PC-9 (cell line): ENCODE measurements at regions not wholly inside any gene's neighbourhood (a gene's known extent, or its start where the extent isn't known, plus 50 kb on each side); places are given as distances from the start of the nearest gene placed in this dataset.

Experiments used
- BruUV-seq: library from RNA; stranded (reverse); fragments of 400-500 nt; replicated peaks from 2 replicates; lab custom pipeline; 2021; lab: Mats Ljungman, UMichigan
- CTCF ChIA-PET: fragments of 300-600 bp; sonication (Branson Sonifier 250); formaldehyde crosslinking; loops from one replicate; lab custom pipeline; 2022; ENCODE audit warnings: antibody characterized with exemption; lab: Charles Lee
- POLR2A ChIA-PET: fragments of 300-600 bp; sonication (Branson Sonifier 250); formaldehyde crosslinking; loops from one replicate; lab custom pipeline; 2022; ENCODE audit warnings: antibody characterized with exemption; ENCODE audit not compliant: unreplicated experiment; lab: Charles Lee
- DNase-seq, 2 experiments: peaks; one replicate each; pipeline versions ENCODE4 v3.0.0 to v3.0.0-alpha.2; 2015 to 2022; ENCODE audit warnings: mixed read lengths in 1 of 2
- H2AFZ ChIP-seq: fragments of 200-600 bp; sonication (generic); 2 replicates; pipeline ENCODE4 v1.8.1; 2017; ENCODE audit warnings: antibody characterized with exemption
- H3F3A ChIP-seq: fragments of 200-600 bp; sonication (generic); 2 replicates; pipeline ENCODE4 v1.8.1; 2017; ENCODE audit warnings: antibody characterized with exemption, mild to moderate bottlenecking, low read depth; ENCODE audit not compliant: insufficient read depth
- H3K27ac ChIP-seq: fragments of 200-600 bp; sonication (generic); 2 replicates; pipeline ENCODE4 v1.6.1; 2016; ENCODE audit warnings: mixed run types
- H3K27me3 ChIP-seq: fragments of 200-600 bp; sonication (generic); 2 replicates; pipeline ENCODE4 v1.6.1; 2016; ENCODE audit warnings: low read depth, mixed run types; ENCODE audit not compliant: insufficient read depth
- H3K36me3 ChIP-seq: fragments of 200-600 bp; sonication (generic); 2 replicates; pipeline ENCODE4 v1.6.1; 2016; ENCODE audit warnings: low read depth, mixed run types
- H3K4me1 ChIP-seq: fragments of 200-600 bp; sonication (generic); replicated peaks from 2 replicates; pipeline ENCODE4 v1.6.1; 2016; ENCODE audit warnings: mixed run types; ENCODE audit not compliant: insufficient read depth
- H3K4me2 ChIP-seq: fragments of 200-600 bp; sonication (generic); 2 replicates; pipeline ENCODE4 v1.6.1; 2017; ENCODE audit warnings: mixed run types
- H3K4me3 ChIP-seq: fragments of 200-600 bp; sonication (generic); 2 replicates; pipeline ENCODE4 v1.6.1; 2016; ENCODE audit warnings: mixed run types
- H3K79me2 ChIP-seq: fragments of 200-600 bp; sonication (generic); 2 replicates; pipeline ENCODE4 v1.6.1; 2017; ENCODE audit warnings: low read depth, mixed run types
- H3K9me2 ChIP-seq: fragments of 200-600 bp; sonication (generic); 2 replicates; pipeline ENCODE4 v1.8.1; 2017; ENCODE audit warnings: mild to moderate bottlenecking; ENCODE audit not compliant: insufficient read depth
- H3K9me3 ChIP-seq: fragments of 200-600 bp; sonication (generic); 2 replicates; pipeline ENCODE4 v1.8.1; 2016; ENCODE audit warnings: low read depth; ENCODE audit not compliant: insufficient read depth
- H4K20me1 ChIP-seq: fragments of 200-600 bp; sonication (generic); 2 replicates; pipeline ENCODE4 v1.8.1; 2017; ENCODE audit not compliant: insufficient read depth
- EZH2 ChIP-seq: fragments of 200-600 bp; sonication (generic); IDR thresholded peaks from 2 replicates; pipeline ENCODE4 v1.8.0; 2017; ENCODE audit warnings: antibody characterized with exemption, low read depth
- intact Hi-C: fragments of 100-400 bp; cut with micrococcal nuclease; formaldehyde crosslinking; loops from one replicate; pipeline ENCODE4 v1.10.0; 2022; ENCODE audit not compliant: unreplicated experiment
- TF ChIP-seq, protein P1 (sequence below): fragments of 200-600 bp; sonication (generic); conservative IDR thresholded peaks from 2 replicates; pipeline ENCODE4 v1.6.1; 2017; ENCODE audit warnings: mixed run types, antibody characterized with exemption, mild to moderate bottlenecking, moderate library complexity

DNA sequence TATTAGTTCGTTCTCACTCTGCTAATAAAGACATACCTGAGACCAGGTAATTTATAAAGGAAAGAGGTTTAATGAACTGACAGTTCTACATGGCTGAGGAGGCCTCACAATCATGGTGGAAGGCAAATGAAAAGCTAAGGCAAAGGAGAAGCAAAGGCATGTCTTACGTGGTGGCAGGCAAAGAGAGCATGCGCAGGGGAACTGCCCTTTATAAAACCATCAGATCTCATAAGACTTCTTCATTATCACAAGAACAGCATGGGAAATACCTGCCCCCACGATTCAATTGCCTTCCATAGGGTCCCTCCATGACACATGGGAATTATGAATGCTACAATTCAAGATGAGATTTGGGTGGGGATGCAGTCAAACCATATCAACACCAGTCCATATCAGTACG is 133.5 kb downstream of the ZNF621 start:
- Histone ChIP-seq H3K4me3 (no peak overlapping the region), H3K9me3 (no peaks in the 10 kb centered on the region), H3K79me2 (no peaks in the 10 kb centered on the region), H3K9me2 (no peaks in the 10 kb centered on the region), H3K27me3 (no peaks in the 10 kb centered on the region), H3K27ac (no peak overlapping the region), H3F3A (no peaks in the 10 kb centered on the region), H4K20me1 (no peaks in the 10 kb centered on the region), H2AFZ (no peak overlapping the region), H3K4me2 (no peak overlapping the region), H3K4me1 (no peaks in the 10 kb centered on the region), H3K36me3 (no peaks in the 10 kb centered on the region)
- no peak for DNase-seq
- intact Hi-C loops, result no loop called here
- no TSS peak for BruUV-seq
- ChIA-PET CTCF (no interaction called here), POLR2A (no interaction called here)
- TF ChIP-seq, protein P1, sequence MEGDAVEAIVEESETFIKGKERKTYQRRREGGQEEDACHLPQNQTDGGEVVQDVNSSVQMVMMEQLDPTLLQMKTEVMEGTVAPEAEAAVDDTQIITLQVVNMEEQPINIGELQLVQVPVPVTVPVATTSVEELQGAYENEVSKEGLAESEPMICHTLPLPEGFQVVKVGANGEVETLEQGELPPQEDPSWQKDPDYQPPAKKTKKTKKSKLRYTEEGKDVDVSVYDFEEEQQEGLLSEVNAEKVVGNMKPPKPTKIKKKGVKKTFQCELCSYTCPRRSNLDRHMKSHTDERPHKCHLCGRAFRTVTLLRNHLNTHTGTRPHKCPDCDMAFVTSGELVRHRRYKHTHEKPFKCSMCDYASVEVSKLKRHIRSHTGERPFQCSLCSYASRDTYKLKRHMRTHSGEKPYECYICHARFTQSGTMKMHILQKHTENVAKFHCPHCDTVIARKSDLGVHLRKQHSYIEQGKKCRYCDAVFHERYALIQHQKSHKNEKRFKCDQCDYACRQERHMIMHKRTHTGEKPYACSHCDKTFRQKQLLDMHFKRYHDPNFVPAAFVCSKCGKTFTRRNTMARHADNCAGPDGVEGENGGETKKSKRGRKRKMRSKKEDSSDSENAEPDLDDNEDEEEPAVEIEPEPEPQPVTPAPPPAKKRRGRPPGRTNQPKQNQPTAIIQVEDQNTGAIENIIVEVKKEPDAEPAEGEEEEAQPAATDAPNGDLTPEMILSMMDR, result no peak
- TF ChIP-seq EZH2, result no peak

DNA sequence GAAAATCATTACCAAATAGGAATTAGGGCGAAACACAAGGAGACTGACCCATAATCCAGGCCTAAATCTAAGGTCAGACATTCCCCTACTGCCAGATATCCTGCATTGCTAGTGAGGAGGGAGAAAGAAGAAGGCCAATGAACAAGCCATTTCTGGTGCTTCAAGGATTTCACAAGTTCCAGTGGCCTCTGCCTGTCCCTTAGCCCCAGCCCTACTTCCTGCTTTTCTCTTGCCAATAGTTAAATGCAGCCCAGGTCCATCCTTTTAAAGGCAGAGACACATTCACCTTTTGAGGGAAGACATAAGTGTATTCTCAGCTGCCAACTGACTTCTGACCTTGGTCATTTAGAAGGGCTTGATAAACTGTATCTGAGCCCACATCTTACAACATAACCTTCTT is 135.8 kb downstream of the ZNF621 start:
- Histone ChIP-seq H3K4me2 (no peak overlapping the region), H3K9me3 (no peaks in the 10 kb centered on the region), H4K20me1 (no peaks in the 10 kb centered on the region), H3K4me1 (no peaks in the 10 kb centered on the region), H3K27ac (no peak overlapping the region), H3F3A (no peaks in the 10 kb centered on the region), H3K79me2 (no peaks in the 10 kb centered on the region), H3K4me3 (no peak overlapping the region), H3K36me3 (no peaks in the 10 kb centered on the region), H3K9me2 (no peaks in the 10 kb centered on the region), H2AFZ (no peak overlapping the region), H3K27me3 (no peaks in the 10 kb centered on the region)
- TF ChIP-seq, protein P1, result no peak
- TF ChIP-seq EZH2, result no peak
- POLR2A ChIA-PET, result no interaction called here
- intact Hi-C loops, result no loop called here
- no TSS peak for BruUV-seq
- CTCF ChIA-PET, result no interaction called here
- DNase-seq, result no peak

DNA sequence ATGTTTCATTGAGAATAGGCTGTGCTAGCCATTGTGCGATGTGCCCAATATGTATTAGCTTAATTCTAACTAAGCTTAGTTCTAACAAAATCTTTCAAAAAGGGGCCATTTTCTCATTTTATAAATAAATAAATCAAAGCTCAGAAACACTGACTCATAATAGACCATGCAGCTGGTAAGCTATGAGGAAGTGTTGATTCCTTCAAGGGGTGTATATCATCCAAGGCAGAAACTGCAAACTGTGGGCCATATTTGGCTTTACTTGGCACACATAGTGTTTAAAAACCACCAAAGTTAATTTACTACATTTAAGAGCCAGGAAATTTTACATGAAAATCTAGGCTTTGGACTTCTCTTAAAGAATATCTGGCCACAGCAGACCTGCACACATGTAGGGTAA is 136.5 kb downstream of the ZNF621 start:
- DNase-seq, result no peak
- Histone ChIP-seq H3K9me3 (no peaks in the 10 kb centered on the region), H4K20me1 (no peaks in the 10 kb centered on the region), H3K27me3 (no peaks in the 10 kb centered on the region), H3F3A (no peaks in the 10 kb centered on the region), H3K27ac (no peak overlapping the region), H3K4me1 (no peaks in the 10 kb centered on the region), H2AFZ (no peak overlapping the region), H3K4me3 (no peak overlapping the region), H3K79me2 (no peaks in the 10 kb centered on the region), H3K9me2 (no peaks in the 10 kb centered on the region), H3K36me3 (no peaks in the 10 kb centered on the region), H3K4me2 (no peak overlapping the region)
- TF ChIP-seq EZH2, result no peak
- TF ChIP-seq, protein P1, result no peak
- CTCF ChIA-PET, result no interaction called here
- intact Hi-C loops, result no loop called here
- POLR2A ChIA-PET, result no interaction called here
- BruUV-seq, result no TSS peak
